K562 (cell line): ENCODE measurements at regions not wholly inside any gene's neighbourhood (a gene's known extent, or its start where the extent isn't known, plus 50 kb on each side); places are given as distances from the start of the nearest gene placed in this dataset.

Source experiments
- C11orf30 ChIP-seq: fragments of 450-650 bp; IDR thresholded peaks from 2 replicates; pipeline ENCODE4 v1.6.1; 2016; ENCODE audit warnings: low read depth, mild to moderate bottlenecking
- CBX8 ChIP-seq: fragments of 200-600 bp; sonication (generic); IDR thresholded peaks from 2 replicates; pipeline ENCODE4 v1.6.1; 2012; ENCODE audit warnings: borderline replicate concordance, mixed run types, low read depth, mild to moderate bottlenecking, moderate library complexity, mixed read lengths, low read length, control low read depth, inconsistent platforms; ENCODE audit not compliant: poor library complexity, severe bottlenecking; ENCODE audit errors: extremely low read depth
- ETV1 ChIP-seq: fragments of 450-650 bp; conservative IDR thresholded peaks from 2 replicates; pipeline ENCODE4 v1.6.1; 2016; ENCODE audit warnings: missing genetic modification characterization, control low read depth, low read depth, missing compliant biosample characterization
- FOXK2 ChIP-seq, 2 experiments: fragments of 450-650 bp; IDR thresholded peaks in 1 of 2; conservative IDR thresholded peaks in 1 of 2; 2 replicates each; pipeline ENCODE4 v1.6.1; 2016; ENCODE audit warnings: low read depth in 2 of 2, mild to moderate bottlenecking in 1 of 2
- HCFC1 ChIP-seq: IDR thresholded peaks from 2 replicates; pipeline ENCODE4 v1.6.1; 2012; ENCODE audit warnings: low read depth, low read length, improper control_type of control experiment
- HNRNPL ChIP-seq: fragments of 200-400 bp; formaldehyde crosslinking; IDR thresholded peaks from 2 replicates; pipeline ENCODE4 v1.6.1; 2017; ENCODE audit warnings: low read depth, mild to moderate bottlenecking, low read length
- MBD2 ChIP-seq: sonication (generic); IDR thresholded peaks from 2 replicates; pipeline ENCODE4 v1.6.1; 2016; ENCODE audit warnings: low read depth, borderline replicate concordance
- NBN ChIP-seq: fragments of 450-650 bp; IDR thresholded peaks from 2 replicates; pipeline ENCODE4 v1.6.1; 2016; ENCODE audit warnings: low read depth, mild to moderate bottlenecking
- POLR3G ChIP-seq: IDR thresholded peaks from 2 replicates; pipeline ENCODE4 v1.6.1; 2011; ENCODE audit not compliant: insufficient read length, insufficient replicate concordance; ENCODE audit errors: extremely low read depth
- SMARCC2 ChIP-seq: fragments of 450-650 bp; IDR thresholded peaks from 2 replicates; pipeline ENCODE4 v1.6.1; 2017; ENCODE audit warnings: antibody characterized with exemption, moderate library complexity, mild to moderate bottlenecking, low read depth
- ZSCAN29 ChIP-seq: fragments of 450-650 bp; IDR thresholded peaks from 2 replicates; pipeline ENCODE4 v1.6.1; 2017
- TF ChIP-seq, protein P1 (sequence below): sonication (generic); formaldehyde crosslinking; IDR thresholded peaks from 2 replicates; pipeline ENCODE4 v1.8.0; 2022; ENCODE audit warnings: mild to moderate bottlenecking, missing genetic modification reagents
- TF ChIP-seq, protein P2 (sequence below): sonication (generic); IDR thresholded peaks from 2 replicates; pipeline ENCODE4 v1.6.1; 2016
- TF ChIP-seq, protein P3 (sequence below): fragments of 250-450 bp; sonication (Bioruptor Pico); IDR thresholded peaks from 2 replicates; pipeline ENCODE4 v1.4.0; 2020
- TF ChIP-seq, protein P4 (sequence below): fragments of 250-450 bp; sonication (Bioruptor Pico); IDR thresholded peaks from 2 replicates; pipeline ENCODE4 v1.5.0; 2020; ENCODE audit warnings: mild to moderate bottlenecking

DNA sequence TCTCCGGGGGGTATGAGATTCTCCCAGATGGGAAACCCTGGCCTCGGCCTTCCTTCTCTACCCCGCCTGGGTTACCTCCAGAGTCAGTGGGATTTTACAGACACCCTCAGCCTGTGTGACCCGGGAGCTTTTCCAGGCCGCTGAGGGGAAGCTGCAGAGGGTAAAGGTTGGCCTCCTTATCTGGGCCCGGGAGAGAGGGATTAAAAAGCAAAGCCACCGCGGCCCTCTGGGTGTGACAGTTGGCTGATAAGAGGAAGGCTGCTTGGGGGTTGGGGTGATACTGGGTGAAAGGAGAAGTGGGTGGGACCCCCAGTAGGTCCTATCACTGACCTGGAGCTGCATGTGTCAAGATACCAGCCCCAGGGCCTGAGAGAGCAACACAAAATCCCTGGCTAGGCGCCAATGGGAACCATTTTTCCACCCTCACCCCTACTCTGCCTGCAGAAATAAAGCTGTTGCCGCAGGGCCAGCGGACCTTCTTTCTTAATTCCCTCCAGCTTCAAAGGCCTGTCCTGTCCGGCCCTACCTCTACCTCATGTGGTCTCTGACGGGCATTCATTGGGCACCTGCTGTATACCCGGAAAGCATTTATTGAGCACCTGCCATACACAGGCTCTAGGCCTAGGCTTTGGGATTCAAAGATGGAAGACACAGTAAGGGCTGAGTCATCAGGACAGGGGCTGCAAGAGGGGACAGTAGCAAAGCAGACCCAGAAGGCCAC, 77.6 kb upstream of the GSE1 start (continued):
- TF ChIP-seq, protein P1, sequence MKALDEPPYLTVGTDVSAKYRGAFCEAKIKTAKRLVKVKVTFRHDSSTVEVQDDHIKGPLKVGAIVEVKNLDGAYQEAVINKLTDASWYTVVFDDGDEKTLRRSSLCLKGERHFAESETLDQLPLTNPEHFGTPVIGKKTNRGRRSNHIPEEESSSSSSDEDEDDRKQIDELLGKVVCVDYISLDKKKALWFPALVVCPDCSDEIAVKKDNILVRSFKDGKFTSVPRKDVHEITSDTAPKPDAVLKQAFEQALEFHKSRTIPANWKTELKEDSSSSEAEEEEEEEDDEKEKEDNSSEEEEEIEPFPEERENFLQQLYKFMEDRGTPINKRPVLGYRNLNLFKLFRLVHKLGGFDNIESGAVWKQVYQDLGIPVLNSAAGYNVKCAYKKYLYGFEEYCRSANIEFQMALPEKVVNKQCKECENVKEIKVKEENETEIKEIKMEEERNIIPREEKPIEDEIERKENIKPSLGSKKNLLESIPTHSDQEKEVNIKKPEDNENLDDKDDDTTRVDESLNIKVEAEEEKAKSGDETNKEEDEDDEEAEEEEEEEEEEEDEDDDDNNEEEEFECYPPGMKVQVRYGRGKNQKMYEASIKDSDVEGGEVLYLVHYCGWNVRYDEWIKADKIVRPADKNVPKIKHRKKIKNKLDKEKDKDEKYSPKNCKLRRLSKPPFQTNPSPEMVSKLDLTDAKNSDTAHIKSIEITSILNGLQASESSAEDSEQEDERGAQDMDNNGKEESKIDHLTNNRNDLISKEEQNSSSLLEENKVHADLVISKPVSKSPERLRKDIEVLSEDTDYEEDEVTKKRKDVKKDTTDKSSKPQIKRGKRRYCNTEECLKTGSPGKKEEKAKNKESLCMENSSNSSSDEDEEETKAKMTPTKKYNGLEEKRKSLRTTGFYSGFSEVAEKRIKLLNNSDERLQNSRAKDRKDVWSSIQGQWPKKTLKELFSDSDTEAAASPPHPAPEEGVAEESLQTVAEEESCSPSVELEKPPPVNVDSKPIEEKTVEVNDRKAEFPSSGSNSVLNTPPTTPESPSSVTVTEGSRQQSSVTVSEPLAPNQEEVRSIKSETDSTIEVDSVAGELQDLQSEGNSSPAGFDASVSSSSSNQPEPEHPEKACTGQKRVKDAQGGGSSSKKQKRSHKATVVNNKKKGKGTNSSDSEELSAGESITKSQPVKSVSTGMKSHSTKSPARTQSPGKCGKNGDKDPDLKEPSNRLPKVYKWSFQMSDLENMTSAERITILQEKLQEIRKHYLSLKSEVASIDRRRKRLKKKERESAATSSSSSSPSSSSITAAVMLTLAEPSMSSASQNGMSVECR (CRISPR knock-in tag): peak; percentile 69
- TF ChIP-seq, protein P2, sequence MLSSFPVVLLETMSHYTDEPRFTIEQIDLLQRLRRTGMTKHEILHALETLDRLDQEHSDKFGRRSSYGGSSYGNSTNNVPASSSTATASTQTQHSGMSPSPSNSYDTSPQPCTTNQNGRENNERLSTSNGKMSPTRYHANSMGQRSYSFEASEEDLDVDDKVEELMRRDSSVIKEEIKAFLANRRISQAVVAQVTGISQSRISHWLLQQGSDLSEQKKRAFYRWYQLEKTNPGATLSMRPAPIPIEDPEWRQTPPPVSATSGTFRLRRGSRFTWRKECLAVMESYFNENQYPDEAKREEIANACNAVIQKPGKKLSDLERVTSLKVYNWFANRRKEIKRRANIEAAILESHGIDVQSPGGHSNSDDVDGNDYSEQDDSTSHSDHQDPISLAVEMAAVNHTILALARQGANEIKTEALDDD: no peak; the same call in 1 of the 2 replicates
- TF ChIP-seq SMARCC2 (peak; percentile 99), ETV1 (tag) (peak; percentile 91), NBN (peak; percentile 99), ZSCAN29 (no peak), HNRNPL (no peak), CBX8 (no peak), C11orf30 (peak; percentile 73; the same call in 1 of the 2 replicates), FOXK2 (conservative IDR thresholded peaks at IDR 0.05 in 1 of 2, IDR thresholded peaks at IDR 0.05 in 1 of 2; ENCODE audit: low read depth in 2 of 2) (peak; percentile 83 to 86), HCFC1 (peak; percentile 52; the same call in 1 of the 2 replicates), MBD2 (peak; percentile 95), POLR3G (no peak)
- TF ChIP-seq, protein P3, sequence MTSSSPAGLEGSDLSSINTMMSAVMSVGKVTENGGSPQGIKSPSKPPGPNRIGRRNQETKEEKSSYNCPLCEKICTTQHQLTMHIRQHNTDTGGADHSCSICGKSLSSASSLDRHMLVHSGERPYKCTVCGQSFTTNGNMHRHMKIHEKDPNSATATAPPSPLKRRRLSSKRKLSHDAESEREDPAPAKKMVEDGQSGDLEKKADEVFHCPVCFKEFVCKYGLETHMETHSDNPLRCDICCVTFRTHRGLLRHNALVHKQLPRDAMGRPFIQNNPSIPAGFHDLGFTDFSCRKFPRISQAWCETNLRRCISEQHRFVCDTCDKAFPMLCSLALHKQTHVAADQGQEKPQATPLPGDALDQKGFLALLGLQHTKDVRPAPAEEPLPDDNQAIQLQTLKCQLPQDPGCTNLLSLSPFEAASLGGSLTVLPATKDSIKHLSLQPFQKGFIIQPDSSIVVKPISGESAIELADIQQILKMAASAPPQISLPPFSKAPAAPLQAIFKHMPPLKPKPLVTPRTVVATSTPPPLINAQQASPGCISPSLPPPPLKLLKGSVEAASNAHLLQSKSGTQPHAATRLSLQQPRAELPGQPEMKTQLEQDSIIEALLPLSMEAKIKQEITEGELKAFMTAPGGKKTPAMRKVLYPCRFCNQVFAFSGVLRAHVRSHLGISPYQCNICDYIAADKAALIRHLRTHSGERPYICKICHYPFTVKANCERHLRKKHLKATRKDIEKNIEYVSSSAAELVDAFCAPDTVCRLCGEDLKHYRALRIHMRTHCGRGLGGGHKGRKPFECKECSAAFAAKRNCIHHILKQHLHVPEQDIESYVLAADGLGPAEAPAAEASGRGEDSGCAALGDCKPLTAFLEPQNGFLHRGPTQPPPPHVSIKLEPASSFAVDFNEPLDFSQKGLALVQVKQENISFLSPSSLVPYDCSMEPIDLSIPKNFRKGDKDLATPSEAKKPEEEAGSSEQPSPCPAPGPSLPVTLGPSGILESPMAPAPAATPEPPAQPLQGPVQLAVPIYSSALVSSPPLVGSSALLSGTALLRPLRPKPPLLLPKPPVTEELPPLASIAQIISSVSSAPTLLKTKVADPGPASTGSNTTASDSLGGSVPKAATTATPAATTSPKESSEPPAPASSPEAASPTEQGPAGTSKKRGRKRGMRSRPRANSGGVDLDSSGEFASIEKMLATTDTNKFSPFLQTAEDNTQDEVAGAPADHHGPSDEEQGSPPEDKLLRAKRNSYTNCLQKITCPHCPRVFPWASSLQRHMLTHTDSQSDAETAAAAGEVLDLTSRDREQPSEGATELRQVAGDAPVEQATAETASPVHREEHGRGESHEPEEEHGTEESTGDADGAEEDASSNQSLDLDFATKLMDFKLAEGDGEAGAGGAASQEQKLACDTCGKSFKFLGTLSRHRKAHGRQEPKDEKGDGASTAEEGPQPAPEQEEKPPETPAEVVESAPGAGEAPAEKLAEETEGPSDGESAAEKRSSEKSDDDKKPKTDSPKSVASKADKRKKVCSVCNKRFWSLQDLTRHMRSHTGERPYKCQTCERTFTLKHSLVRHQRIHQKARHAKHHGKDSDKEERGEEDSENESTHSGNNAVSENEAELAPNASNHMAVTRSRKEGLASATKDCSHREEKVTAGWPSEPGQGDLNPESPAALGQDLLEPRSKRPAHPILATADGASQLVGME: peak; percentile 69; the same call in 1 of the 2 replicates
- TF ChIP-seq, protein P4, sequence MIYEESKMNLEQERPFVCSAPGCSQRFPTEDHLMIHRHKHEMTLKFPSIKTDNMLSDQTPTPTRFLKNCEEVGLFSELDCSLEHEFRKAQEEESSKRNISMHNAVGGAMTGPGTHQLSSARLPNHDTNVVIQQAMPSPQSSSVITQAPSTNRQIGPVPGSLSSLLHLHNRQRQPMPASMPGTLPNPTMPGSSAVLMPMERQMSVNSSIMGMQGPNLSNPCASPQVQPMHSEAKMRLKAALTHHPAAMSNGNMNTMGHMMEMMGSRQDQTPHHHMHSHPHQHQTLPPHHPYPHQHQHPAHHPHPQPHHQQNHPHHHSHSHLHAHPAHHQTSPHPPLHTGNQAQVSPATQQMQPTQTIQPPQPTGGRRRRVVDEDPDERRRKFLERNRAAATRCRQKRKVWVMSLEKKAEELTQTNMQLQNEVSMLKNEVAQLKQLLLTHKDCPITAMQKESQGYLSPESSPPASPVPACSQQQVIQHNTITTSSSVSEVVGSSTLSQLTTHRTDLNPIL (CRISPR knock-in tag): no peak
